ENCODE measurements at regions not wholly inside any gene's neighbourhood (a gene's known extent, or its start where the extent isn't known, plus 50 kb on each side); places are given as distances from the start of the nearest gene placed in this dataset.

- ChIA-PET POLR2A (no interaction called here), CTCF (no interaction called here)
- DNase-seq (ENCODE audit: low read depth), result no peak
- H3K36me3 ChIP-seq (ENCODE audit: control insufficient read depth, insufficient read depth, low read length), result no peaks in the 10 kb centered on the region
- H3K4me3 ChIP-seq (ENCODE audit: low read depth, low read length), result no peak overlapping the region
- no peaks in the 10 kb centered on the region for H3K27me3 ChIP-seq (ENCODE audit: control insufficient read depth, insufficient read depth, low read length)
- TF ChIP-seq CTCF (IDR thresholded peaks at IDR 0.05; ENCODE audit: insufficient read depth, low read depth, low read length), result no peak
Observed at GRCh38 chr1:98321191-98321590, 340.3 kb upstream of the SNX7 start.

DNA sequence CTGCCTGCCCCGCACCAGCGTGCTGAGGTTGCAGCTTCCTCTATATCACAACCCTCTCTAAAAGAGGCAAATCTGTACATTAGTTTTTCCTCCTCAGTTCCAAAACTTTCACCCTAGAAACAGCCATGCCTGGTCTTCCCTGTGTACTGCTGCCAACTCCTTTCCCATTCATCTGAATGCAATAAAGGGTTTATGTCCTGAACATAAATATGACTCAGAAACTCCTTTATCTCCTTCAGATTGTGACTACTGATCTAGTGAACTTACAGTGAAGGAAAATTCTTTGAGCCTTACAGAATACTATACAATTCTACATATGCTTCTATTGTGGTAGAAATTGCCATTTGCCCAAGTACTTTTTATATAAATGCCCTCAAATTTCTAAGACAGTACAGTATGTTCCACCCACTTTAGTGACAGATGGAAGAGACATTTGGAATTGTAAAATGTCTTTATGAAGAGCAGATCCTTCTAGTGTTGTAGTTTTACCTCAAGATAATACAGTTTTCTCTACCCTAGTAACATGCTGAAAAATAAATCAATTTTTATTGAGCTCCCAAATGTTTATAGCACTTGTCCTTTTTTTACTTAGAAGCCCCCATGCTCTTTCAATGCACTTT, 345.1 kb upstream of the SNX7 start:
- no peaks in the 10 kb centered on the region for H3K27me3 ChIP-seq (ENCODE audit: control insufficient read depth, insufficient read depth, low read length)
- ChIA-PET POLR2A (no interaction called here), CTCF (no interaction called here)
- H3K4me3 ChIP-seq (ENCODE audit: low read depth, low read length), result no peak overlapping the region
- H3K36me3 ChIP-seq (ENCODE audit: control insufficient read depth, insufficient read depth, low read length), result no peaks in the 10 kb centered on the region
- no peak for DNase-seq (ENCODE audit: low read depth)
- no peak for TF ChIP-seq CTCF (IDR thresholded peaks at IDR 0.05; ENCODE audit: insufficient read depth, low read depth, low read length)

- peak; percentile 39 for DNase-seq (ENCODE audit: low read depth)
- H3K36me3 ChIP-seq (ENCODE audit: control insufficient read depth, insufficient read depth, low read length), result no peaks in the 10 kb centered on the region
- CTCF ChIA-PET, result no interaction called here
- H3K4me3 ChIP-seq (ENCODE audit: low read depth, low read length), result no peak overlapping the region
- no peak for TF ChIP-seq CTCF (IDR thresholded peaks at IDR 0.05; ENCODE audit: insufficient read depth, low read depth, low read length)
- POLR2A ChIA-PET, result no interaction called here
- H3K27me3 ChIP-seq (ENCODE audit: control insufficient read depth, insufficient read depth, low read length), result no peaks in the 10 kb centered on the region
Observed at GRCh38 chr1:98315309-98315708, 346.2 kb upstream of the SNX7 start.

DNA sequence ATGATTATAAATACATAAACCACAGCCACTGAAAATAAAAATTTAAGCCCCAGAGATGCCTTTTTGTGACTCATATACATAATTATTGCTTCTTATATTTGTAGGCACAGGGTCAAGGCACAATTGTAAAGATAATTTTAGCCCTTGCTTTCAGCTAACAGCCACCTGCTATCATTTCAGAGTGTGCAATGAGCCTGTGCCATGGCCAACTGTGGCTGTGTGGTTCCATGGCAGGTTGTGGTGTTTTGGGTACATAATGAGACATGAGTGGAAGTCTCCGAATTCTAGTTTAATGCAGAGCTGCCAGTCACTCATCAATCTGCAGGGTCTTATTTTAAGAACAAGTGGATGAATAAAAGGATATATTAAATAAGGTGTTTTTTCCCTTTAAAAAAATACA, 346.9 kb upstream of the SNX7 start:
- no peak for TF ChIP-seq CTCF (IDR thresholded peaks at IDR 0.05; ENCODE audit: insufficient read depth, low read depth, low read length)
- Histone ChIP-seq H3K4me3 (ENCODE audit: low read depth, low read length) (no peak overlapping the region), H3K36me3 (ENCODE audit: control insufficient read depth, insufficient read depth, low read length) (no peaks in the 10 kb centered on the region), H3K27me3 (ENCODE audit: control insufficient read depth, insufficient read depth, low read length) (no peaks in the 10 kb centered on the region)
- ChIA-PET CTCF (no interaction called here), POLR2A (no interaction called here)
- no peak for DNase-seq (ENCODE audit: low read depth)

- H3K36me3 ChIP-seq (ENCODE audit: control insufficient read depth, insufficient read depth, low read length), result no peaks in the 10 kb centered on the region
- no peak for DNase-seq (ENCODE audit: low read depth)
- no peaks in the 10 kb centered on the region for H3K27me3 ChIP-seq (ENCODE audit: control insufficient read depth, insufficient read depth, low read length)
- no peak for TF ChIP-seq CTCF (IDR thresholded peaks at IDR 0.05; ENCODE audit: insufficient read depth, low read depth, low read length)
- no peak overlapping the region for H3K4me3 ChIP-seq (ENCODE audit: low read depth, low read length)
- CTCF ChIA-PET, result interaction anchor here (0.9 kb wide), 1 partner anchor 161 kb away, joined by 3 read pairs; no protein-coding TSS in a partner anchor
- POLR2A ChIA-PET, result no interaction called here
Observed at GRCh38 chr1:98306517-98307089, 354.9 kb upstream of the SNX7 start.
